ENCODE measurements at regions not wholly inside any gene's neighbourhood (a gene's known extent, or its start where the extent isn't known, plus 50 kb on each side); places are given as distances from the start of the nearest gene placed in this dataset.

GRCh38 chr1:38125837-38126520 is 79.4 kb upstream of the POU3F1 start:
- no peaks in the 10 kb centered on the region for H3K4me1 ChIP-seq (ENCODE audit: control insufficient read depth in 4 of 4, insufficient read depth in 4 of 4, low read length in 3 of 4)
- no peak overlapping the region for H3K9ac ChIP-seq (ENCODE audit: low read depth in 1 of 2, low read length in 2 of 2)
- no peaks in the 10 kb centered on the region for H3K27me3 ChIP-seq (ENCODE audit: control insufficient read depth in 4 of 4, insufficient read depth in 4 of 4, low read length in 3 of 4)
- no peak overlapping the region for H3K27ac ChIP-seq (ENCODE audit: low read depth in 1 of 2, low read length in 2 of 2)
- no peaks in the 10 kb centered on the region for H3K36me3 ChIP-seq (ENCODE audit: control insufficient read depth in 4 of 4, insufficient read depth in 3 of 4, low read depth in 1 of 4, low read length in 3 of 4)
- TF ChIP-seq, protein P1, sequence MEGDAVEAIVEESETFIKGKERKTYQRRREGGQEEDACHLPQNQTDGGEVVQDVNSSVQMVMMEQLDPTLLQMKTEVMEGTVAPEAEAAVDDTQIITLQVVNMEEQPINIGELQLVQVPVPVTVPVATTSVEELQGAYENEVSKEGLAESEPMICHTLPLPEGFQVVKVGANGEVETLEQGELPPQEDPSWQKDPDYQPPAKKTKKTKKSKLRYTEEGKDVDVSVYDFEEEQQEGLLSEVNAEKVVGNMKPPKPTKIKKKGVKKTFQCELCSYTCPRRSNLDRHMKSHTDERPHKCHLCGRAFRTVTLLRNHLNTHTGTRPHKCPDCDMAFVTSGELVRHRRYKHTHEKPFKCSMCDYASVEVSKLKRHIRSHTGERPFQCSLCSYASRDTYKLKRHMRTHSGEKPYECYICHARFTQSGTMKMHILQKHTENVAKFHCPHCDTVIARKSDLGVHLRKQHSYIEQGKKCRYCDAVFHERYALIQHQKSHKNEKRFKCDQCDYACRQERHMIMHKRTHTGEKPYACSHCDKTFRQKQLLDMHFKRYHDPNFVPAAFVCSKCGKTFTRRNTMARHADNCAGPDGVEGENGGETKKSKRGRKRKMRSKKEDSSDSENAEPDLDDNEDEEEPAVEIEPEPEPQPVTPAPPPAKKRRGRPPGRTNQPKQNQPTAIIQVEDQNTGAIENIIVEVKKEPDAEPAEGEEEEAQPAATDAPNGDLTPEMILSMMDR (IDR thresholded peaks at IDR 0.05; ENCODE audit: low read depth, low read length, missing input control): no peak
- TF ChIP-seq HNF4A (conservative IDR thresholded peaks at IDR 0.05) (no peak), SP1 (IDR thresholded peaks at IDR 0.05) (no peak), FOXA1 (IDR thresholded peaks at IDR 0.05) (no peak), JUND (IDR thresholded peaks at IDR 0.05) (no peak)
- TF ChIP-seq, protein P2, sequence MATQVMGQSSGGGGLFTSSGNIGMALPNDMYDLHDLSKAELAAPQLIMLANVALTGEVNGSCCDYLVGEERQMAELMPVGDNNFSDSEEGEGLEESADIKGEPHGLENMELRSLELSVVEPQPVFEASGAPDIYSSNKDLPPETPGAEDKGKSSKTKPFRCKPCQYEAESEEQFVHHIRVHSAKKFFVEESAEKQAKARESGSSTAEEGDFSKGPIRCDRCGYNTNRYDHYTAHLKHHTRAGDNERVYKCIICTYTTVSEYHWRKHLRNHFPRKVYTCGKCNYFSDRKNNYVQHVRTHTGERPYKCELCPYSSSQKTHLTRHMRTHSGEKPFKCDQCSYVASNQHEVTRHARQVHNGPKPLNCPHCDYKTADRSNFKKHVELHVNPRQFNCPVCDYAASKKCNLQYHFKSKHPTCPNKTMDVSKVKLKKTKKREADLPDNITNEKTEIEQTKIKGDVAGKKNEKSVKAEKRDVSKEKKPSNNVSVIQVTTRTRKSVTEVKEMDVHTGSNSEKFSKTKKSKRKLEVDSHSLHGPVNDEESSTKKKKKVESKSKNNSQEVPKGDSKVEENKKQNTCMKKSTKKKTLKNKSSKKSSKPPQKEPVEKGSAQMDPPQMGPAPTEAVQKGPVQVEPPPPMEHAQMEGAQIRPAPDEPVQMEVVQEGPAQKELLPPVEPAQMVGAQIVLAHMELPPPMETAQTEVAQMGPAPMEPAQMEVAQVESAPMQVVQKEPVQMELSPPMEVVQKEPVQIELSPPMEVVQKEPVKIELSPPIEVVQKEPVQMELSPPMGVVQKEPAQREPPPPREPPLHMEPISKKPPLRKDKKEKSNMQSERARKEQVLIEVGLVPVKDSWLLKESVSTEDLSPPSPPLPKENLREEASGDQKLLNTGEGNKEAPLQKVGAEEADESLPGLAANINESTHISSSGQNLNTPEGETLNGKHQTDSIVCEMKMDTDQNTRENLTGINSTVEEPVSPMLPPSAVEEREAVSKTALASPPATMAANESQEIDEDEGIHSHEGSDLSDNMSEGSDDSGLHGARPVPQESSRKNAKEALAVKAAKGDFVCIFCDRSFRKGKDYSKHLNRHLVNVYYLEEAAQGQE (IDR thresholded peaks at IDR 0.05): no peak
- TF ChIP-seq, protein P3, sequence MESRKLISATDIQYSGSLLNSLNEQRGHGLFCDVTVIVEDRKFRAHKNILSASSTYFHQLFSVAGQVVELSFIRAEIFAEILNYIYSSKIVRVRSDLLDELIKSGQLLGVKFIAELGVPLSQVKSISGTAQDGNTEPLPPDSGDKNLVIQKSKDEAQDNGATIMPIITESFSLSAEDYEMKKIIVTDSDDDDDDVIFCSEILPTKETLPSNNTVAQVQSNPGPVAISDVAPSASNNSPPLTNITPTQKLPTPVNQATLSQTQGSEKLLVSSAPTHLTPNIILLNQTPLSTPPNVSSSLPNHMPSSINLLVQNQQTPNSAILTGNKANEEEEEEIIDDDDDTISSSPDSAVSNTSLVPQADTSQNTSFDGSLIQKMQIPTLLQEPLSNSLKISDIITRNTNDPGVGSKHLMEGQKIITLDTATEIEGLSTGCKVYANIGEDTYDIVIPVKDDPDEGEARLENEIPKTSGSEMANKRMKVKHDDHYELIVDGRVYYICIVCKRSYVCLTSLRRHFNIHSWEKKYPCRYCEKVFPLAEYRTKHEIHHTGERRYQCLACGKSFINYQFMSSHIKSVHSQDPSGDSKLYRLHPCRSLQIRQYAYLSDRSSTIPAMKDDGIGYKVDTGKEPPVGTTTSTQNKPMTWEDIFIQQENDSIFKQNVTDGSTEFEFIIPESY (IDR thresholded peaks at IDR 0.05): no peak
- H3K9me3 ChIP-seq (ENCODE audit: control insufficient read depth in 4 of 4, low read length in 3 of 4): no peaks in the 10 kb centered on the region
- 88% methylated on average over 21 of the region's 21 CpGs for WGBS
- no peak for DNase-seq (ENCODE audit: low spot score)
- H3K4me3 ChIP-seq (ENCODE audit: low read depth in 1 of 3, low read length in 3 of 3): no peak overlapping the region

GRCh38 chr1:38125016-38125415 is 78.4 kb upstream of the POU3F1 start:
- Histone ChIP-seq H3K27me3 (ENCODE audit: control insufficient read depth in 4 of 4, insufficient read depth in 4 of 4, low read length in 3 of 4) (no peaks in the 10 kb centered on the region), H3K4me3 (ENCODE audit: low read depth in 1 of 3, low read length in 3 of 3) (no peak overlapping the region), H3K27ac (ENCODE audit: low read depth in 1 of 2, low read length in 2 of 2) (no peak overlapping the region), H3K4me1 (ENCODE audit: control insufficient read depth in 4 of 4, insufficient read depth in 4 of 4, low read length in 3 of 4) (no peaks in the 10 kb centered on the region), H3K9ac (ENCODE audit: low read depth in 1 of 2, low read length in 2 of 2) (no peak overlapping the region), H3K36me3 (ENCODE audit: control insufficient read depth in 4 of 4, insufficient read depth in 3 of 4, low read depth in 1 of 4, low read length in 3 of 4) (no peaks in the 10 kb centered on the region), H3K9me3 (ENCODE audit: control insufficient read depth in 4 of 4, low read length in 3 of 4) (no peaks in the 10 kb centered on the region)
- WGBS: 76% methylated on average over 5 of the region's 5 CpGs
- DNase-seq (ENCODE audit: low spot score): no peak
- TF ChIP-seq SP1 (IDR thresholded peaks at IDR 0.05) (no peak), JUND (IDR thresholded peaks at IDR 0.05) (no peak), GABPA (IDR thresholded peaks at IDR 0.05 in 1 of 2, conservative IDR thresholded peaks at IDR 0.05 in 1 of 2) (no peak), EGR1 (IDR thresholded peaks at IDR 0.05; ENCODE audit: low read depth in 2 of 2) (no peak), FOXA2 (IDR thresholded peaks at IDR 0.05) (no peak), YY1 (IDR thresholded peaks at IDR 0.05) (no peak), TAF1 (conservative IDR thresholded peaks at IDR 0.05) (no peak), FOXA1 (IDR thresholded peaks at IDR 0.05) (no peak)
- TF ChIP-seq, protein P3 (IDR thresholded peaks at IDR 0.05): no peak
- TF ChIP-seq, protein P4, sequence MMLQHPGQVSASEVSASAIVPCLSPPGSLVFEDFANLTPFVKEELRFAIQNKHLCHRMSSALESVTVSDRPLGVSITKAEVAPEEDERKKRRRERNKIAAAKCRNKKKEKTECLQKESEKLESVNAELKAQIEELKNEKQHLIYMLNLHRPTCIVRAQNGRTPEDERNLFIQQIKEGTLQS (IDR thresholded peaks at IDR 0.05): no peak
- TF ChIP-seq, protein P5, sequence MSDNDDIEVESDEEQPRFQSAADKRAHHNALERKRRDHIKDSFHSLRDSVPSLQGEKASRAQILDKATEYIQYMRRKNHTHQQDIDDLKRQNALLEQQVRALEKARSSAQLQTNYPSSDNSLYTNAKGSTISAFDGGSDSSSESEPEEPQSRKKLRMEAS (IDR thresholded peaks at IDR 0.05): no peak
- TF ChIP-seq, protein P2 (IDR thresholded peaks at IDR 0.05): no peak

Data from liver (tissue), 8 donors.